CD8-positive, alpha-beta memory T cell (primary cell): ENCODE measurements at regions not wholly inside any gene's neighbourhood (a gene's known extent, or its start where the extent isn't known, plus 50 kb on each side); places are given as distances from the start of the nearest gene placed in this dataset.

Experiments
- CTCF ChIA-PET: fragments of 350-600 bp; sonication (Branson Sonifier 250); formaldehyde crosslinking; loops from one replicate; lab custom pipeline; 2021; ENCODE audit warnings: antibody characterized with exemption; lab: Charles Lee
- POLR2A ChIA-PET: fragments of 350-600 bp; sonication (Branson Sonifier 250); formaldehyde crosslinking; loops from one replicate; lab custom pipeline; 2021; ENCODE audit warnings: antibody characterized with exemption; lab: Charles Lee
- DNase-seq, 5 donors: peaks; one replicate each; pipeline versions ENCODE4 v3.0.0 to v3.0.0-alpha.2; 2020 to 2022; ENCODE audit warnings: mixed read lengths in 1 of 5
- H3K27ac ChIP-seq: one replicate; pipeline ENCODE4 v1.7.0; 2013; ENCODE audit warnings: low read depth, mild to moderate bottlenecking, low read length, moderate library complexity
- H3K27me3 ChIP-seq: 2 replicates; pipeline ENCODE4 v1.7.0; 2013; ENCODE audit warnings: low read length, mild to moderate bottlenecking; ENCODE audit not compliant: insufficient read depth, poor library complexity, severe bottlenecking
- H3K36me3 ChIP-seq: 2 replicates; pipeline ENCODE4 v1.7.0; 2013; ENCODE audit warnings: mild to moderate bottlenecking, low read length, moderate library complexity; ENCODE audit not compliant: insufficient read depth
- H3K4me1 ChIP-seq: 2 replicates; pipeline ENCODE4 v1.7.0; 2013; ENCODE audit warnings: mild to moderate bottlenecking, low read length, moderate library complexity; ENCODE audit not compliant: insufficient read depth
- H3K4me3 ChIP-seq: 2 replicates; pipeline ENCODE4 v1.7.0; 2013; ENCODE audit warnings: mild to moderate bottlenecking, low read length
- H3K9me3 ChIP-seq: 2 replicates; pipeline ENCODE4 v1.7.0; 2013; ENCODE audit warnings: mild to moderate bottlenecking, low read length
- H3K27ac Mint-ChIP-seq, 8 donors: one replicate each; pipeline ENCODE4 v1.8.0; 2020 to 2021; ENCODE audit warnings: mixed read lengths in 8 of 8, mild to moderate bottlenecking in 6 of 8, inconsistent platforms in 3 of 8, moderate library complexity in 3 of 8
- H3K27me3 Mint-ChIP-seq, 2 donors: one replicate each; pipeline ENCODE4 v1.8.0; 2020 to 2021; ENCODE audit warnings: mixed read lengths in 2 of 2, mild to moderate bottlenecking in 1 of 2, moderate library complexity in 1 of 2
- H3K36me3 Mint-ChIP-seq, 3 donors: one replicate each; pipeline ENCODE4 v1.8.0; 2020 to 2021; ENCODE audit warnings: mixed read lengths in 3 of 3, inconsistent platforms in 1 of 3, mild to moderate bottlenecking in 1 of 3
- H3K4me1 Mint-ChIP-seq, 3 donors: one replicate each; pipeline ENCODE4 v1.8.0; 2020 to 2021; ENCODE audit warnings: mixed read lengths in 3 of 3, inconsistent platforms in 1 of 3, mild to moderate bottlenecking in 1 of 3
- H3K4me3 Mint-ChIP-seq, 7 donors: one replicate each; pipeline ENCODE4 v1.8.0; 2020 to 2021; ENCODE audit warnings: mixed read lengths in 7 of 7, mild to moderate bottlenecking in 6 of 7, moderate library complexity in 4 of 7, inconsistent platforms in 2 of 7
- H3K9me3 Mint-ChIP-seq, 5 donors: one replicate each; pipeline ENCODE4 v1.8.0; 2020 to 2022; ENCODE audit warnings: mixed read lengths in 5 of 5, mild to moderate bottlenecking in 3 of 5, moderate library complexity in 2 of 5, inconsistent platforms in 1 of 5

- no peak overlapping the region for H3K27ac Mint-ChIP-seq
- ChIA-PET CTCF (no interaction called here), POLR2A (no interaction called here)
- Histone ChIP-seq H3K27me3 (no peaks in the 10 kb centered on the region), H3K27ac (no peak overlapping the region), H3K4me3 (no peak overlapping the region), H3K4me1 (no peaks in the 10 kb centered on the region), H3K9me3 (no peaks in the 10 kb centered on the region), H3K36me3 (no peaks in the 10 kb centered on the region)
- H3K4me3 Mint-ChIP-seq = no peak overlapping the region
- no peaks in the 10 kb centered on the region for H3K36me3 Mint-ChIP-seq
- H3K27me3 Mint-ChIP-seq = peaks cover 1 to 6% of the 10 kb centered on the region in 2 donors
- no peak for DNase-seq
- no peaks in the 10 kb centered on the region for H3K9me3 Mint-ChIP-seq
- H3K4me1 Mint-ChIP-seq = no peaks in the 10 kb centered on the region
Observed at GRCh38 chr3:152048831-152049230, 175.4 kb downstream of the SUCNR1 start.

- Mint-ChIP-seq H3K36me3 (no peaks in the 10 kb centered on the region), H3K27ac (no peak overlapping the region), H3K4me3 (no peak overlapping the region), H3K4me1 (no peaks in the 10 kb centered on the region), H3K27me3 (peaks cover 0 to 11% of the 10 kb centered on the region in 2 donors), H3K9me3 (no peaks in the 10 kb centered on the region)
- DNase-seq = no peak
- H3K27me3 ChIP-seq = no peaks in the 10 kb centered on the region
- no peak overlapping the region for H3K27ac ChIP-seq
- H3K4me3 ChIP-seq = no peak overlapping the region
- no peaks in the 10 kb centered on the region for H3K36me3 ChIP-seq
- no peaks in the 10 kb centered on the region for H3K9me3 ChIP-seq
- CTCF ChIA-PET = no interaction called here
- H3K4me1 ChIP-seq = no peaks in the 10 kb centered on the region
- POLR2A ChIA-PET = no interaction called here
Observed at GRCh38 chr3:152050903-152051302, 177.5 kb downstream of the SUCNR1 start.

GRCh38 chr3:152051501-152052404 lies 178.3 kb downstream of the SUCNR1 start:
- H3K9me3 Mint-ChIP-seq = no peaks in the 10 kb centered on the region
- Histone ChIP-seq H3K27me3 (no peaks in the 10 kb centered on the region), H3K4me1 (no peaks in the 10 kb centered on the region), H3K9me3 (no peaks in the 10 kb centered on the region), H3K36me3 (no peaks in the 10 kb centered on the region), H3K4me3 (no peak overlapping the region), H3K27ac (no peak overlapping the region)
- no peaks in the 10 kb centered on the region for H3K4me1 Mint-ChIP-seq
- no peak overlapping the region for H3K27ac Mint-ChIP-seq
- no peak for DNase-seq
- CTCF ChIA-PET = no interaction called here
- no peaks in the 10 kb centered on the region for H3K36me3 Mint-ChIP-seq
- POLR2A ChIA-PET = no interaction called here
- peaks cover 0 to 11% of the 10 kb centered on the region in 2 donors for H3K27me3 Mint-ChIP-seq
- no peak overlapping the region for H3K4me3 Mint-ChIP-seq

- no peak for DNase-seq
- no peaks in the 10 kb centered on the region for H3K27me3 ChIP-seq
- no peak overlapping the region for H3K27ac ChIP-seq
- no peaks in the 10 kb centered on the region for H3K4me1 ChIP-seq
- no peaks in the 10 kb centered on the region for H3K9me3 ChIP-seq
- ChIA-PET POLR2A (no interaction called here), CTCF (no interaction called here)
- Mint-ChIP-seq H3K4me3 (no peak overlapping the region), H3K4me1 (no peaks in the 10 kb centered on the region), H3K27ac (no peak overlapping the region), H3K9me3 (no peaks in the 10 kb centered on the region), H3K27me3 (peaks cover 0 to 15% of the 10 kb centered on the region in 2 donors), H3K36me3 (no peaks in the 10 kb centered on the region)
- H3K36me3 ChIP-seq = no peaks in the 10 kb centered on the region
- H3K4me3 ChIP-seq = no peak overlapping the region
Observed at GRCh38 chr3:152053866-152054265, 180.4 kb downstream of the SUCNR1 start.

GRCh38 chr3:152054315-152054714 lies 180.9 kb downstream of the SUCNR1 start:
- Mint-ChIP-seq H3K4me3 (no peak overlapping the region), H3K36me3 (no peaks in the 10 kb centered on the region), H3K27ac (no peak overlapping the region), H3K4me1 (no peaks in the 10 kb centered on the region), H3K27me3 (peaks cover 0 to 16% of the 10 kb centered on the region in 2 donors), H3K9me3 (no peaks in the 10 kb centered on the region)
- Histone ChIP-seq H3K27ac (no peak overlapping the region), H3K4me1 (no peaks in the 10 kb centered on the region), H3K36me3 (no peaks in the 10 kb centered on the region), H3K4me3 (no peak overlapping the region), H3K9me3 (no peaks in the 10 kb centered on the region), H3K27me3 (no peaks in the 10 kb centered on the region)
- no peak for DNase-seq
- ChIA-PET CTCF (no interaction called here), POLR2A (no interaction called here)

- DNase-seq = no peak
- H3K27ac Mint-ChIP-seq = no peak overlapping the region
- H3K36me3 Mint-ChIP-seq = peaks cover 0 to 1% (median 0%) of the 10 kb centered on the region in 3 donors
- H3K4me3 Mint-ChIP-seq = no peak overlapping the region
- H3K9me3 ChIP-seq = no peaks in the 10 kb centered on the region
- H3K4me1 ChIP-seq = no peaks in the 10 kb centered on the region
- H3K4me1 Mint-ChIP-seq = no peaks in the 10 kb centered on the region
- H3K9me3 Mint-ChIP-seq = no peaks in the 10 kb centered on the region
- H3K4me3 ChIP-seq = no peak overlapping the region
- ChIA-PET CTCF (no interaction called here), POLR2A (no interaction called here)
- H3K27me3 Mint-ChIP-seq = peaks cover 0 to 16% of the 10 kb centered on the region in 2 donors
- no peak overlapping the region for H3K27ac ChIP-seq
- no peaks in the 10 kb centered on the region for H3K36me3 ChIP-seq
- H3K27me3 ChIP-seq = no peaks in the 10 kb centered on the region
Observed at GRCh38 chr3:152056073-152056472, 182.6 kb downstream of the SUCNR1 start.

- CTCF ChIA-PET = no interaction called here
- POLR2A ChIA-PET = no interaction called here
- Histone ChIP-seq H3K27me3 (no peaks in the 10 kb centered on the region), H3K9me3 (no peaks in the 10 kb centered on the region), H3K27ac (no peak overlapping the region), H3K36me3 (no peaks in the 10 kb centered on the region), H3K4me3 (no peak overlapping the region), H3K4me1 (no peaks in the 10 kb centered on the region)
- Mint-ChIP-seq H3K9me3 (no peaks in the 10 kb centered on the region), H3K4me1 (no peaks in the 10 kb centered on the region), H3K27me3 (peaks cover 0 to 13% of the 10 kb centered on the region in 2 donors), H3K27ac (no peak overlapping the region), H3K4me3 (no peak overlapping the region), H3K36me3 (peaks cover 0 to 1% (median 0%) of the 10 kb centered on the region in 3 donors)
- no peak for DNase-seq
Observed at GRCh38 chr3:152056481-152056880, 183.0 kb downstream of the SUCNR1 start.

GRCh38 chr3:152056987-152057386 lies 183.5 kb downstream of the SUCNR1 start:
- ChIA-PET CTCF (no interaction called here), POLR2A (no interaction called here)
- no peak overlapping the region for H3K4me3 ChIP-seq
- Mint-ChIP-seq H3K4me3 (no peak overlapping the region), H3K9me3 (no peaks in the 10 kb centered on the region), H3K36me3 (peaks cover 0 to 1% (median 0%) of the 10 kb centered on the region in 3 donors), H3K27ac (no peak overlapping the region), H3K27me3 (peaks cover 0 to 11% of the 10 kb centered on the region in 2 donors), H3K4me1 (no peaks in the 10 kb centered on the region)
- no peaks in the 10 kb centered on the region for H3K4me1 ChIP-seq
- H3K27ac ChIP-seq = no peak overlapping the region
- no peak for DNase-seq
- no peaks in the 10 kb centered on the region for H3K9me3 ChIP-seq
- no peaks in the 10 kb centered on the region for H3K36me3 ChIP-seq
- no peaks in the 10 kb centered on the region for H3K27me3 ChIP-seq
